HUES64 (cell line): ENCODE measurements at regions not wholly inside any gene's neighbourhood (a gene's known extent, or its start where the extent isn't known, plus 50 kb on each side); places are given as distances from the start of the nearest gene placed in this dataset.
"Not testable (repeated sequence)": the region's sequence is repeated elsewhere in the genome, so short reads cannot be mapped to it uniquely, and the experiment has no call there.

Experiments used
- H3K27ac ChIP-seq: 2 replicates; pipeline ENCODE4 v1.7.0; 2013; ENCODE audit warnings: low read depth, low read length, inconsistent platforms
- H3K27me3 ChIP-seq: 2 replicates; pipeline ENCODE4 v1.6.1; 2013; ENCODE audit warnings: mild to moderate bottlenecking, low read length; ENCODE audit not compliant: insufficient read depth
- H3K36me3 ChIP-seq: 2 replicates; pipeline ENCODE4 v1.6.1; 2013; ENCODE audit warnings: mild to moderate bottlenecking, low read length; ENCODE audit not compliant: insufficient read depth
- H3K4me1 ChIP-seq: 2 replicates; pipeline ENCODE4 v1.6.1; 2013; ENCODE audit warnings: mild to moderate bottlenecking, low read length, moderate library complexity; ENCODE audit not compliant: insufficient read depth
- H3K4me3 ChIP-seq: 2 replicates; pipeline ENCODE4 v1.5.1; 2013; ENCODE audit warnings: mild to moderate bottlenecking, low read length, moderate library complexity
- H3K9ac ChIP-seq: 2 replicates; pipeline ENCODE4 v1.6.1; 2013; ENCODE audit warnings: mild to moderate bottlenecking, low read depth, low read length
- H3K9me3 ChIP-seq: 2 replicates; pipeline ENCODE4 v1.6.1; 2013; ENCODE audit warnings: low read depth, low read length; ENCODE audit not compliant: insufficient read depth
- WGBS: fragments of 150-250, 120-280 bp; methylation state at CpG from one replicate; pipeline ENCODE4 v1.1.7; 2013; ENCODE audit warnings: missing lambda C conversion rate; 5-methylcytosine and 5-hydroxymethylcytosine counted together

DNA sequence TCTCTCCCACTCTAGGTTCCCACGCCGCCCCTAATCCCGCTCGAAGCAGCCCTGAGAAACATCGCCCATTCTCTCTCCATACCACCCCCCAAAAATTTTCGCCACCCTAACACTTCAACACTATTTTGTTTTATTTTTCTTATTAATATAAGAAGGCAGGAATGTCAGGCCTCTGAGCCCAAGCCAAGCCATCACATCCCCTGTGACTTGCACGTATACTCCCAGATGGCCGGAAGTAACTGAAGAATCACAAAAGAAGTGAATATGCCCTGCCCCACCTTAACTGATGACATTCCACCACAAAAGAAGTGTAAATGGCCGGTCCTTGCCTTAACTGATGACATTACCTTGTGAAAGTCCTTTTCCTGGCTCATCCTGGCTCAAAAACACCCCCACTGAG lies 127.2 kb upstream of the ADCY2 start:
- H3K9me3 ChIP-seq, H3K9ac ChIP-seq, H3K27ac ChIP-seq, H3K27me3 ChIP-seq, H3K36me3 ChIP-seq, H3K4me3 ChIP-seq: not testable (repeated sequence)
- peaks cover 19% of the 10 kb centered on the region for H3K4me1 ChIP-seq
- 40% methylated on average over 2 of the region's 9 CpGs for WGBS

DNA sequence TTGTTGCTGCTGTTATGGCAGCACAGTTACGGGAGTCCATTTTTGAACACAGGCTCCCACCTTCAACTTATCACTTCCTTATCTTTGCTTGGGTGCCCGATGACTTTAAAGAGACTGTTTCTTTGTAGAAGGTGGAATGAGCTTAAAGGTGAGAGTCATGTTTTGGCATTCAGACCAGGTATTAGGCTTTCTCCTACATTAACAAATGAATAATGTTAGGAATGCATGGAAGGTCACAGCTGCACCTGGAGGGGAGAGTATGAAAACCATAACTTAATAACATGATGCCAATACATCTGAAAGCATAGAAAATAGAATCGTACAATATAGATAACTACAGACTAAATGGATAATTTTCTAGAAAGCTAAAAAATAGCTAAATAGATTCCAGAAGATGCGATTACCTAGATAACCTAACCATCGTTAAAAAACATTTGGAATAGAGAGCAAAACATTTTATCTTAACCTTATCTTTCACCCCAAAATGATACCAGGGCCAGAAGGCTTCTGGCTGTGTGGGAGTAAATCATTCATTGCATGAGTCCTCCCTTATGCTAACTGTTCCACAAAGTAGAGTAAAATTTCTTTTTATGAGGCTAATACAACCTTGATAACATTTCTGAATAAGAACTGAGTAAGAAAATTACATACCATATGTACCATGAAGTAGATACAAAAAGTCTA lies 126.2 kb upstream of the ADCY2 start:
- H3K27ac ChIP-seq, result peak overlapping the region; percentile 90
- peak overlapping the region; percentile 65 for H3K9ac ChIP-seq
- H3K9me3 ChIP-seq, result no peaks in the 10 kb centered on the region
- 89% methylated on average over 2 of the region's 5 CpGs for WGBS
- no peak overlapping the region for H3K4me3 ChIP-seq
- peaks cover 19% of the 10 kb centered on the region for H3K4me1 ChIP-seq
- H3K36me3 ChIP-seq, result peaks cover 3% of the 10 kb centered on the region; the same call in 1 of the 2 replicates
- H3K27me3 ChIP-seq, result no peaks in the 10 kb centered on the region

GRCh38 chr5:7271435-7272084 lies 124.4 kb upstream of the ADCY2 start:
- Histone ChIP-seq H3K36me3 (peaks cover 3% of the 10 kb centered on the region; the same call in 1 of the 2 replicates), H3K4me3 (no peak overlapping the region), H3K27me3 (no peaks in the 10 kb centered on the region), H3K9ac (no peak overlapping the region), H3K27ac (peak overlapping the region; percentile 34; the same call in 1 of the 2 replicates), H3K4me1 (peaks cover 19% of the 10 kb centered on the region), H3K9me3 (0 out of 2 replicates have a peak, but pooled peaks cover 2% of the 10 kb centered on the region)
- 95% methylated on average over 6 of the region's 6 CpGs for WGBS

- Histone ChIP-seq H3K9ac (no peak overlapping the region), H3K27me3 (no peaks in the 10 kb centered on the region), H3K27ac (no peak overlapping the region), H3K36me3 (no peaks in the 10 kb centered on the region; the same call in 1 of the 2 replicates), H3K4me1 (peaks cover 19% of the 10 kb centered on the region), H3K4me3 (no peak overlapping the region), H3K9me3 (0 out of 2 replicates have a peak, but pooled peaks cover 3% of the 10 kb centered on the region)
- 100% methylated on average over 3 of the region's 3 CpGs for WGBS
These were observed 123.5 kb upstream of the ADCY2 start for GRCh38 chr5:7272408-7272965.

DNA sequence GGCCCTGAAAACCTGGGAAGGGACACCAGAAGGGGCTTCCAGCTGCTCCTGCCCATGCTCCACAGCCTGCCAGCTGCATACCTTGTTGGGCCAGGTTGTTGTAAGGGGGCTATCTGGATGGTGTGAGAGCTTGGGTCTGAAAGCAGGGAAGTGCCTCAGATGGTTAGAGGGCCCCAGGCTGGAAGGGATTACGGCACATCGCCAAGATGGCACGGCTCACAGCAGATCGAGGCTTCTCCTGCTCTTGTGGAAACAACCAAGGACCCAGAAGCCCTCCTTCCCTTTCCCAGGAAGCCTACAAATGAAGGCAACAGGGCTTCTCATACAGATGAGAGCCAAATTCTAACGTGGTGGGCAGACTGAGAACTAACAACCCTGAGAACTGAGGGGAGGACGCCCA lies 121.7 kb upstream of the ADCY2 start:
- Histone ChIP-seq H3K4me3 (no peak overlapping the region), H3K9ac (no peak overlapping the region), H3K4me1 (peaks cover 21% of the 10 kb centered on the region), H3K36me3 (no peaks in the 10 kb centered on the region; the same call in 1 of the 2 replicates), H3K27me3 (no peaks in the 10 kb centered on the region), H3K9me3 (0 out of 2 replicates have a peak, but pooled peaks cover 3% of the 10 kb centered on the region), H3K27ac (no peak overlapping the region)
- WGBS, result 88% methylated on average over 6 of the region's 6 CpGs

DNA sequence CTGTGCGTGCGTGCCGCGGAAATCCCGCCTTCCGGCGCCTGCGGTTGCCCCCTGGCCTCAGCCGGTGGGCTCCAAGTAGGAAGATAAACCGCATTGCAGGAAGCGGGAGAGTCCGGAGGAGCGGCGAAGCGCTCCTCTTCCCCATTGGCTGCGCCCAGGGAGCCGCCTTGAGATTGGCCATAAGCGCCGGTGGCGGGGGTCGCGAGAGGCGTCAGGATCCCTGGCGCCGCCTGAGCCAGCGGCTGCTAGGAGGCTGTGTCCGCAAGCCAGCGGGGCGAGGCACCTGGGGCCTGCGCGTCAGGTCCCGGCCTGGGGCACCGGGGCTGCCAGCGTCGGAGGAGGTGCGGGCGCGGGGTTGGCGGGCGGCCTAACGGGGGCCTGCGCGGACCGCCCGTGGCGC lies 106.3 kb upstream of the ADCY2 start:
- not testable (repeated sequence) for H3K9me3 ChIP-seq, H3K9ac ChIP-seq, H3K27me3 ChIP-seq, H3K36me3 ChIP-seq, H3K4me3 ChIP-seq, H3K4me1 ChIP-seq, H3K27ac ChIP-seq
- 95% methylated on average over 46 of the region's 46 CpGs for WGBS

- not testable (repeated sequence) for H3K36me3 ChIP-seq, H3K9ac ChIP-seq, H3K27ac ChIP-seq, H3K4me1 ChIP-seq, H3K9me3 ChIP-seq, H3K27me3 ChIP-seq, H3K4me3 ChIP-seq
- WGBS, result 80% methylated on average over 1 of the region's 8 CpGs
These were observed 98.1 kb upstream of the ADCY2 start for GRCh38 chr5:7297821-7298220.

DNA sequence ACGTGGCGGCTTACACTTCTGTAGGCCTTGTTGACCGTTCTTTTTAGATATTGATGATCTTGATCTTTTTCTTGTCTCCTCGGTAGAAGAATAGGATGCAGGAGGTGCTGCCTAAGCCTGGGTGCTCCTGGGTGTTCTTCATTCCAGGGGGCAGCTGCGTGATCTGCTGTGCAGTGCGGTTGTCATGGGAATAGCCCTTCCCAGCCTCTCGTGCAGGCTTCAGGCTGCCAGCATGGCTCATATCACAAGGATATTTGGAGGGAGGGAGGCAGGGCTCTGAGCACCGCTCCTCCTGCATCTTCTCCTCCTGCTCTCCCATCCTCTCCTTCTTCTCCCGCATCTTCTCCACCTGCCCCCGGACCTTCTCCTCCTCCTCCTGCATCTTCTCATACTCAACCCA lies 96.2 kb upstream of the ADCY2 start:
- not testable (repeated sequence) for H3K36me3 ChIP-seq, H3K4me1 ChIP-seq, H3K9ac ChIP-seq, H3K4me3 ChIP-seq, H3K27ac ChIP-seq, H3K9me3 ChIP-seq, H3K27me3 ChIP-seq
- WGBS, result 93% methylated on average over 10 of the region's 10 CpGs

DNA sequence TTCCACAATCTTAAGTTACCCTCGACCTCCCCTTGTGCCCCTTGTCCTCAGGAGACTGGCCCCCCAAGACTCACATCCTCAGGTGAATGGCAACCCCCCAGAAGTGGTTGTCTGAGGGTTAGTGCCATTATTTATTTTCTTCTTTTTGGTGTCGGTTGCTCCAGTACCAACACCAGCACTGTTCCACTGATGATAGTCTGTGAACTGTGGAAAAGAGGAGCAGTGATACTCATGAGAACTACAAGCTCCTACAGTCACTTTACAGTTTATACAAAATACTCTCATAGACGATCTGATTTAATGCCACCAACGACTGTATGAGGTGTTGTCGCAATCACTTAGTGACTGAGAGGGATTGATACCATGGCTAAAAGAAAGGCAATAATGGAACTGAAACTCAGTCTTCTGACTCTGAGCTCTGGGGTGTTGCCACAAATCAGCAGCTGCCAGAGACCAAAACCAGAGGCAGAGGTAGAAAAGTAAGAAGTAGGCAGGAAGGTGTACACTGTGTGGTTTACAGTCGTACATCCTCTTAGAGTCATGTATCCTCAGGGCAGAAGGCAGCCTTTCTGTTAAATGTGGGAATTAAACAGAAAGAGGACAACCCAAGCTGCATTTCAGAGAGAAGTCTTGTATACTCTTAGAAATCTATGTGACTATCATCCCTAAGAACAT lies 90.8 kb upstream of the ADCY2 start:
- not testable (repeated sequence) for H3K36me3 ChIP-seq, H3K4me3 ChIP-seq, H3K9me3 ChIP-seq, H3K27ac ChIP-seq, H3K4me1 ChIP-seq, H3K27me3 ChIP-seq, H3K9ac ChIP-seq
- 94% methylated on average over 2 of the region's 6 CpGs for WGBS

DNA sequence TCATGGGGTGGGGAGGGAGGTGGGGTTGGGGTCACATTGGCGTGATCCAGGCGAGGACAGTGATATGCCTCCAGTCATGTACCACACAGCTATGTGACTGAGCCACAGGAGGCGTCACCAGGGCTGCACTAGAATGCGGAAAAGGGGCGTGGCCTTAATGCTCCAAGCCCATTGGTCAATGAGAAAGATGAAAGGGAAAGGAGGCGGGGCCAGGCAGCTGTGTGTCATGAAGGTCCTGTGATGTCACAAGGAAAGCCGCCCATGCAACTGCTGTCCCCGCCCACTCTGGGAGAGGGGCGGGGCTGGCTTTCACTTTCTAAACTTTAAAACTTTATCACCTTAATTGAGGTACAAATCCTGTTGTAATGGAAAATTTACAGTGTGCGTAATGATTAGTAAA lies 89.4 kb upstream of the ADCY2 start:
- not testable (repeated sequence) for H3K36me3 ChIP-seq, H3K27me3 ChIP-seq, H3K27ac ChIP-seq, H3K4me3 ChIP-seq, H3K4me1 ChIP-seq, H3K9ac ChIP-seq, H3K9me3 ChIP-seq
- WGBS, result 95% methylated on average over 6 of the region's 10 CpGs

DNA sequence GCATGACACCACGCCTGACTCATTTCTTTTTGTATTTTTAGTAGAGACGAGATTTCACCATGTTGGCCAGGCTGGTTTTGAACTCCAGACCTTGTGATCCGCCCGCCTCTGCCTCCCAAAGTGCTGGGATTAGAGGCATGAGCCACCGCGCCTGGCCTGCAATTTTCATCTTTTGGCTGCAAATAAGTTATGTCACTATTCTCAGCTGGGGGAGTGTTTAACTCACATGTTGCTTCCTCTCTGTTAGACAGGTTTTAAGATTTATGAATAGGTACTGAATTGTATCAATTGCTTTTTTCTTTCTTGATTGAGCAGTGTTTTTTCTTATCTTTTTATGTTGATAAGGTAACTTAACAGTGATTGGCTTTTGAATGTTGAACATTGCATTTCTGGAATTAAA lies 88.2 kb upstream of the ADCY2 start:
- not testable (repeated sequence) for H3K4me3 ChIP-seq, H3K9ac ChIP-seq, H3K9me3 ChIP-seq, H3K4me1 ChIP-seq, H3K36me3 ChIP-seq, H3K27ac ChIP-seq, H3K27me3 ChIP-seq
- WGBS, result 97% methylated on average over 4 of the region's 6 CpGs
